ENCODE measurements at regions not wholly inside any gene's neighbourhood (a gene's known extent, or its start where the extent isn't known, plus 50 kb on each side); places are given as distances from the start of the nearest gene placed in this dataset.

DNA sequence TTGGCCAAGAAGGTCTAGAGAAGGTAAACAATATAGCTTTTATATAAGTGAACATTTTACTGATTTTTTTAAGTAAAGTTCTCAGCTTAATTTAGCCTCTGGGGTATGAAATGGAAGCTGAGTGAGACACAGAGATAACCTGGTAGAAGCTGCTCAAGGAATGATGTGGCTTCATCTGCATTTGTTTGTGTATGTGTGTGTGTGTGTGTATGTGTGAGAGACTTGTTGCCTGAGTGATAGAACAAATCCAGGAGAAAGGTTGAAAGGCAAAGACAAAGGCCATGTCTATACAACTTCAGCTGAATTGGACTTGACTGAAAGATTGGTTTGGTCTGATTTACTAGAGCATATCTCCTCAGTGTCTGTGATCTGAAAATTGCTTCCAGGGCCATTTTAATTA, 63.6 kb downstream of the PCDH7 start:
- DNase-seq (ENCODE audit: low read depth): no peak

GRCh38 chr4:30789219-30789671, 69.1 kb downstream of the PCDH7 start:
- DNase-seq (ENCODE audit: low read depth): no peak

GRCh38 chr4:30790123-30790522, 70.0 kb downstream of the PCDH7 start:
- no peak for DNase-seq (ENCODE audit: low read depth)

DNA sequence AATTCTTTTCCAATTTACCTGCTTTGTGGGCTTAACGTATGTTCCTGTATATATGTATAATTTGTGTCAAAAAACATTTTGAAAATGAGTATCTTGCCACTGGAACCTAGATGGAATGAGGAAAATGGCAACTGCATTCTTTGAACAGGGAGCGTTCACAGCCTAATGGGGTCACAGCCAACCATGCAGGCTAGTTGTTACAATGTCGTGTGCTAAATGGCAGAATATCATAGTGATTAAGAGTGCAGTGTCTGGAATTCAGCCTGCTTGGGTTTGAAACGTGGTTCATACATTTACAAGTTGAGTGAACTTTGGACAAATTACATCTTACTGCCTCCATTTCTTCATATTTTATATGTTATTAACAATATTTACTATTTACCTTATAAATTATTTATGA, 70.8 kb downstream of the PCDH7 start:
- no peak for DNase-seq (ENCODE audit: low read depth)

- DNase-seq (ENCODE audit: low read depth): no peak
These were observed 72.4 kb downstream of the PCDH7 start for GRCh38 chr4:30792601-30793000.

DNA sequence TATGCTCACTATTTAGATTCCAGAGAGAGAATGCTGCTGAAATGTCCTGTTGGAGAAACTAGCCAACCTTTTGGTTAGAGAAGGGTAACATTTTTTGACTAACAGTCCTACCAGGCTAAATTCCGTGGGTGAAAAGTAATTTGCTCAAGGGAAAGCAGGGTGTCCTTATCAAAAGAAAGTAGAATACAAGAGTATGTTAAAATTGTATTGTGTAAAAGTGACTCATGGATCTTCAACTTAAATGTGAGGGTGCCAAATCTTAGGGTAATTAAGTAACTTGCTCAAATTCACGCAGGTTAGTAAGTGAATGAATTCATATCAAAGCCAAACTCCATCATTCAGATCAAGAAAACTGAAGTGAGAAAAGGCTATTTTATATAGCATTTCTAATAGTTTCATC, 81.7 kb downstream of the PCDH7 start:
- DNase-seq (ENCODE audit: low read depth): no peak

- DNase-seq (ENCODE audit: low read depth): no peak
These were observed 82.6 kb downstream of the PCDH7 start for GRCh38 chr4:30802622-30803323.

DNA sequence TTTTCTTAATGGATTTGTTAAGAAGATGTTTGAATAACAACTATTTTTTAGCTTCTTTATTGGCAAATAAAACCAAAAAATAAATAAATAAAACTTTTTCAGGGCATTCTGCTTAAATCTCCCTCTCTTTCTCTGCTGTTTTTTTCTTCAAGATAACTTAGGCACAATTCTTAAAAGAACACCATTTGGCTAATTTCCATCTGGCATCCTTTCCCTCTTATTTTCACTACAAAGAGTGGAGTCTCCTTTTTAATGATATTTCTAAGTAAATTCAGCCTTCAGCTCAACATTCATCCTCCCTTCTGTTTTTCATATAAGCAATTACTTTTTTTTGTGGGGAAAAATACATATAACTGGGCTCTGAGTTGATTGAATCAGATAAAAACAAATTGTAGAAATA, 88.1 kb downstream of the PCDH7 start:
- DNase-seq (ENCODE audit: low read depth): no peak

GRCh38 chr4:30811296-30811695, 91.1 kb downstream of the PCDH7 start:
- no peak for DNase-seq (ENCODE audit: low read depth)

GRCh38 chr4:30815685-30816084, 95.5 kb downstream of the PCDH7 start:
- no peak for DNase-seq (ENCODE audit: low read depth)

DNA sequence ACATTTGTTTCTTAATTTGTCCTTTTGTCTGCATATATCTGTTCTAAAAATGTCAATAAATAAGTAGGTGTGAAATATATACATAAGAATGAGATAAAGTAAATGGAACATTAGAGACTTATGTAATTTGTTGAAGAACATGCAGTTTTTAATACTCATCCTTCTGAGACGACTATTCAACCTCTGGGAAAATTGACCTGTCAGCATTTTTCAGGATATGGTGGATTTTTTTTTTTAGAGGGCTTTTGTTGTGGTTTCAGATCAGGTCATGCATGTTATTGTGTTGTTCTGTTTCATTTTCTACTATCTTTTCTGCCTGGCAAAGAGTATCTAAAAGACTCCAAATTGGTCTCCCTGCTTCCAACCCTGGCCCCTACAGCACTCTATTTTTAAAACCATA, 97.3 kb downstream of the PCDH7 start:
- DNase-seq (ENCODE audit: low read depth): no peak

DNA sequence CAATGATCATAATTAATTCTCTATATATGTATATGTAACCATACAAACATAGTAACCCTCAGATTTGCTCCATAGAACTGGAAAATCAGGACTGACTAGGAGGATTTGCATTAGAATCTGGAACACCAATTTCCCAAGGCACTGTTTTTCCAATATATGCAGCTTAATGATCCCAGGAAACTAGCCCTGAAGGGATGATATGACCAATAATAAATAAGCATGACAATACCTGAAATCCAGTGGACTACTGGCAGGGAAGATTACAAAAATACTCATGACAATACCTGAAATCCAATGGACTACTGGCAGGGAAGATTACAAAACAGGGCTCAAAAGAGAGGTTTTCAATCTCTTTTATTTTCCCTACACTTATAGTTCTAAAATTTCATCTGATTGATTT, 98.4 kb downstream of the PCDH7 start:
- no peak for DNase-seq (ENCODE audit: low read depth)

DNA sequence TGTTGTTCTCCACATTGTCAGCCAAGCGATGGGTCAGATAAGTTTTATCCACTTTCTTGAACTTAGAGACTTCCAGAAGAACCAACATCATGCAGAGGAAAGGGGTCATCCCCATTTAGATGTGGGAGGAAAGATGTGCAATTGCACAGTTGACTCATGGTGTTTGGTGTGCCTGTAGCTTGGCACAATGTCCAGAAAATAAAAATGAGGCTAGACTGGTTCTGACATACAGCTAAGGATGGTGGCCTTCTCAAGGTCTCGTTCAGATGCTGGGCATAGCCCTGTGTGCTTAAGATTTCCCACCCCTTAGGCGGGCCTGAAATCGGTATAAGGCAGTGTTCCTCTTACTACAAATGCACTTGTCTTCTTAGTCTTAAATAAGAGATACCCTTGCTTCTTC, 101.1 kb downstream of the PCDH7 start:
- DNase-seq (ENCODE audit: low read depth): no peak

- peak; percentile 51 for DNase-seq (ENCODE audit: low read depth)
These were observed 101.9 kb downstream of the PCDH7 start for GRCh38 chr4:30821859-30822612.

- DNase-seq (ENCODE audit: low read depth): no peak
These were observed 102.9 kb downstream of the PCDH7 start for GRCh38 chr4:30822911-30823551.

DNA sequence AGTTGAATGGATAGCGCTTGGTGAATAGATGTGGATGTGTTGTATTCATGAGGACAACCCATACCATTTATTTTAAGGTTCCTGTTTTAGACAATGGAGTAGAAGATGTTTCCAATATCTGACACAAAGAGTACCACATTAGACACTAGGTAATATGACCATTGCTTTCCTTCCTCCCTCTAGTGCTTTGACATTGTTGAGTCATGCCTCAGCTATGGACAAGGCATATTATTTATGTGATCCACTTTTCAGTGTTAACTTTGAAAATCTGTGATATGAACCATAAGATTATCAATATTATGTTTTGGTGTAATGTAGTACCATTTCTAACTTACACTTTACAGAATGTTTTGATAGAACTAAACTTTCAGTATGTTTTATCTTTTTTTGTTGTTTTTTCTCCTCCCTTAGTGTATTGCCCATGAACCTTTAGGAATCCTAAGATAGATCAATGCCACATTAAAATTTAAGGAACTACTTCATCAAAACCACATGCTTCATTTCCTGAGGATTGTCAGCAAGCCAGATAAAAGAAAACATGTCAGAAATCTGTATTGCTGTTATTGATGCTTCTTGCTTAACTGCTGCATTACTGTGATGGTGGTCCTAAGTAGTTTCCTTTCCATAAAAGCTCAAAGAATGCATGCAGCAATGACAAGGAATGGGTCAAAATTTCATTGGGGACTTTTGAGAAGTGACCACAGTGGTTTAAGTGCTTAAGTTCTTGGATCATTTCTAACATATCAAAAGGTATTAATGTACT, 105.0 kb downstream of the PCDH7 start:
- DNase-seq (ENCODE audit: low read depth): no peak

GRCh38 chr4:30828264-30828926, 108.2 kb downstream of the PCDH7 start:
- DNase-seq (ENCODE audit: low read depth): peak; percentile 3

DNA sequence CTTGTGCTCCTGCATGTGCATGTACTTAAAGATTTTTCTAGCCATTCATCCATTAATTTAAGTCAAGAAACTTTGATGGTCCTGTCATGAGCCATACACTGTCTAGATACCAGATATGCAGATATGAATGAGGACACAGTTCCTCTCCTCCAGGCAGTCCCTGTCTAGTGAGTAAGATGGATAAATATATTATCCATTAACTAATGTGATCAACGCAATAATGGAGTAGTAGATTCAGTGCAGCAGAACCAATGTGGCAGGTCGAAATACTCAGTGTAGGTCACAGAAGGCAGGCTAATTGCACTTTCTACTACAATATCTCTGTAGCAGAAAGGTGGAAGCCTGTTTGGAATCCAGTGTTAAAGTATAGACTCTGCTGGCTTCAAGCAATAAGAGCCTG, 112.5 kb downstream of the PCDH7 start:
- no peak for DNase-seq (ENCODE audit: low read depth)

GRCh38 chr4:30833206-30833605, 113.0 kb downstream of the PCDH7 start:
- DNase-seq (ENCODE audit: low read depth): no peak

DNA sequence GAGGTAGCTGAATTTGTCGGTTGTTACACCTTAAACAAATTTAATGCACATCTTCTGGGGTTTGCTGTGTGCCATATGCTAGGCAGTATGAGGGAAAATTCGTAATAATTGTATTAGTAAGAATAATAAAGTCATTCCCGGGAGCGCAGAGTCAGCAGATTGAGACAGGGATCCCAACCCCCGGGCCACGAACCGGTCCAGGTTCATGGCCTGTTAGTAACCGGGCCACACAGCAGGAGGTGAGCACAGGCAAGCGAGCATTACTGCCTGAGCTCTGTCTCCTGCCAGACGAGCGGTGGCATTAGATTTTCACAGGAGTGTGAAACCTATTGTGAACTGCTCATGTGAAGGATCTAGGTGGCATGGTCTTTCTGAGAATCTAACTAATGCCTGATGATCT, 114.9 kb downstream of the PCDH7 start:
- no peak for DNase-seq (ENCODE audit: low read depth)

- DNase-seq (ENCODE audit: low read depth): no peak
These were observed 116.1 kb downstream of the PCDH7 start for GRCh38 chr4:30836231-30836630.

- DNase-seq (ENCODE audit: low read depth): peak; percentile 7
These were observed 117.0 kb downstream of the PCDH7 start for GRCh38 chr4:30837131-30837539.
